HFF-Myc (cell line): ENCODE measurements at regions not wholly inside any gene's neighbourhood (a gene's known extent, or its start where the extent isn't known, plus 50 kb on each side); places are given as distances from the start of the nearest gene placed in this dataset.

Experiments
- DNase-seq: peaks from one replicate; pipeline ENCODE4 v3.0.0-alpha.2; 2011; ENCODE audit warnings: low read depth; ENCODE audit errors: extremely low read depth
- H3K4me3 ChIP-seq: replicated peaks from 2 replicates; pipeline ENCODE4 v1.5.1; 2011; ENCODE audit warnings: low read depth, mild to moderate bottlenecking, control low read depth, low read length
- TF ChIP-seq, protein P1 (sequence below): IDR thresholded peaks from 2 replicates; pipeline ENCODE4 v1.5.1; 2012; ENCODE audit warnings: mild to moderate bottlenecking, low read depth, low read length, control low read depth; ENCODE audit errors: missing control alignments

DNA sequence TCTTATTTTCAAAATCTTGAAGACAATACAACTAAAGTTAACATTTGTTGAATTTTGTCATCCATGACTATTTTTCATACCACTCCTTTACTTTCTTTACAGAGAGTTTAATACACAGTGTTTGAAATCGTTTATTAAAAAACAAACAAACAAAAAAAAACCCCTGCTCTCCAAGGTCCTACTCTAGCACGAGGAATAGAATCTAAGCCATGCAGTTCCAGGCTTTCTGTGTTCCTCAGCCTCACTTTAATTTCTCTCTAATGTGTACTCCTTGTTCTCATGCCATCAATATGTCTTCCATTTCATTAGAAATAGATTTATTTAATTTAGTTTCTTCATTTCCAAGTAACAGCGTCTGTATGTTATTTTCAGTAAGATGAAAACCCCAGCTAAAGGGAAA lies 381.2 kb upstream of the MC4R start:
- no peak overlapping the region for H3K4me3 ChIP-seq
- TF ChIP-seq, protein P1, sequence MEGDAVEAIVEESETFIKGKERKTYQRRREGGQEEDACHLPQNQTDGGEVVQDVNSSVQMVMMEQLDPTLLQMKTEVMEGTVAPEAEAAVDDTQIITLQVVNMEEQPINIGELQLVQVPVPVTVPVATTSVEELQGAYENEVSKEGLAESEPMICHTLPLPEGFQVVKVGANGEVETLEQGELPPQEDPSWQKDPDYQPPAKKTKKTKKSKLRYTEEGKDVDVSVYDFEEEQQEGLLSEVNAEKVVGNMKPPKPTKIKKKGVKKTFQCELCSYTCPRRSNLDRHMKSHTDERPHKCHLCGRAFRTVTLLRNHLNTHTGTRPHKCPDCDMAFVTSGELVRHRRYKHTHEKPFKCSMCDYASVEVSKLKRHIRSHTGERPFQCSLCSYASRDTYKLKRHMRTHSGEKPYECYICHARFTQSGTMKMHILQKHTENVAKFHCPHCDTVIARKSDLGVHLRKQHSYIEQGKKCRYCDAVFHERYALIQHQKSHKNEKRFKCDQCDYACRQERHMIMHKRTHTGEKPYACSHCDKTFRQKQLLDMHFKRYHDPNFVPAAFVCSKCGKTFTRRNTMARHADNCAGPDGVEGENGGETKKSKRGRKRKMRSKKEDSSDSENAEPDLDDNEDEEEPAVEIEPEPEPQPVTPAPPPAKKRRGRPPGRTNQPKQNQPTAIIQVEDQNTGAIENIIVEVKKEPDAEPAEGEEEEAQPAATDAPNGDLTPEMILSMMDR, result no peak
- DNase-seq, result no peak

DNA sequence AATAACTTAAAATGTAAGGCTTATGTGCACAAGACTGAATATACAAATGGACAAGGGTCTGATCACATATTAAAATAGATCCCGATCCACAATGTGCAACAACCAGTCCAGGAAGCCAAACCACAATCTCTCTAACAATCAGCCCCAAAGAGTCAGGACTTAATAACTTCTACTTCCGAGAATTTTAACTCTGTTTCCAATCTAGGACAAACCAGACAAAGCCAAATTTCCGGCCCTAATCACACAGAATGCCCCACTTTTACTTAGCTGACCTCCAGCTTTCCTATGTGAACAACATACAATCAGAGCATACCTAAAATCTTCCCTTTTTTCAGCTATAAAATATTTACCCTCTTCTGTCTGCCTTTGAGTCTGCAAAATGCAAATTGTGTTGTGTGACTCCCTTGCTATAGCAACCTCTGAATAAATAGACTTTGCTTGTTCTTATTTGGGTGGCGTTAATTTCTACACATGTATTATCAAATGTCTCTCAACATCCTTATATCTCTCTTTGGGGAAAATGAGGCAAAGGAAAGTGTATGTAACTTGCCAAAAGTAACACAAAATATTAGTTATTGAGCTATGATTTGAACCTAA lies 381.9 kb upstream of the MC4R start:
- TF ChIP-seq, protein P1, result no peak
- DNase-seq, result no peak

DNA sequence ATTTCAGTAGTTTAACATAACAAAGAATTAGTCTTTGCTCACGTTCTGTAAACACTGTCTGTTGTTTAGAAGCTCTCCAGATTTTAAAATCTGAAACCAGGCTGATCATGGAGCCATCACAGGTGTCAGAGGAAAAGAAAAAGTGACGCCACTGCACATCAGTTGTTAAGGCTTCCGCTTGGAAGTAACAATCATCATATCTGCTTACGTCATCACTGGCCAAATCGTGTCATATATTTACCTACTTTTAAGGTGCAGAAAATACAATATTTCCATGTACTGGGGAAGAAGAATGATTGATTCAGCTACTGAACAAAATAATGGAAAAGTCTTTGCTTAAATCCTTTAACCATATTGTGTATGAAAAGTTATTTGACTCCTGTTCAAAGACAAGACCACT lies 382.6 kb upstream of the MC4R start:
- TF ChIP-seq, protein P1, result no peak
- H3K4me3 ChIP-seq, result no peak overlapping the region
- DNase-seq, result no peak

More for the DNA sequence above, 381.9 kb upstream of the MC4R start:
- no peak overlapping the region for H3K4me3 ChIP-seq

DNA sequence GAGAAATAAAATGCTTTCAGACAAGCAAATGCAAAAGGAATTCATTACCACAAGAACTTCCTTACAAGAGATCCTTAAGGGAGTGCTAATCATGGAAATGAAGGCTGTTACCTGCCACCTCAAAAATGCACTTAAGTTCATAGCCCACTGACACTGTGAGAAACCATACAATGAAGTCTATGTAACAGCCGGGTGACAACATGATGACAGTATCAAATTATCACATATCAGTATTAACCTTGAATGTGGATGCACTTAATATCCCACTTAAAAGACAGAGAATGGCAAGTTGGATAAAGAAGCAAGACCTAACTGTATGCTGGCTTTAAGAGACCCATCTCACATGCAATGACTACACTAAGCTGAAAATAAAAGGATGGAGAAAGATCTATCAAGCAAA lies 403.4 kb upstream of the MC4R start:
- DNase-seq, result no peak
- TF ChIP-seq, protein P1, result no peak
- H3K4me3 ChIP-seq, result no peak overlapping the region

DNA sequence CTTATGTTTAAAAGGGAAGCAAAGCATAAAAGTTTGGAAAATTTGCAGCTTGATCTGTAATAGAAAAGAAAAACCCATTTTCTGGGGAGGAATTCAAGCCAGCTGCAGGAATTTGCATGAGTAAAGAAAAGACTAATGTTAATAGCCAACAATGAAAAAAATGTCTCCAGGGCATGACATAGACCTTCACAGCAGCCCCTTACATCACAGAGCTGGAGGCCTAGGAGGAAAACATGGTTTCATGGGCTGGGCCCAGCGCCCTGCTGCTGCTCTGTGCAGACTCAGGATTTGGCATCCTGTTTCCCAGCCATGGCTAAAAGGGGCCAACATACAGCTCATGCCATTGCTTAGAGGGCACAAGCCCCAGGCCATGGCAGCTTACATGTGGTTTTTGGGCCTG lies 411.6 kb upstream of the MC4R start:
- H3K4me3 ChIP-seq, result no peak overlapping the region
- TF ChIP-seq, protein P1, result no peak

DNA sequence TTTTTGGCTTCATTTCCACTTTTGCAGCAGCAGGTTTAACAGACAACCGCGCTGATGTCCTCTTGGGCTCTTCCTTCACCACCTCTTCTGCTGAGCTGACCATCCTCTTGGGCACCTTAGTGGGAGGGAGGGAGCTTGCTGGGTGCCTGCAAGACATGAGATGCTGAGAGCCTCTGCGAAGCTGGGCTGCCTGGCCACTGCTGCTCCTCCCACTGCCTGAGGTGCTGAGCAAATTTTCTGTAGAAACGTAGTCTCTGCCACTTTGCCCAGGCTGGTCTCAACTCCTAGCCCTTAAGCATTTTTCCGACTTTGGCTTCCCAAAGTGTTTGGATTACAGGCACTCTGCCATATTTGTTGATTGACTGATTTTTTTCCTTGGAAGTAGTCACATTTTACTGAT lies 422.2 kb upstream of the MC4R start:
- TF ChIP-seq, protein P1, result no peak
- H3K4me3 ChIP-seq, result no peak overlapping the region
- DNase-seq, result no peak

More for the DNA sequence above, 411.6 kb upstream of the MC4R start:
- no peak for DNase-seq

DNA sequence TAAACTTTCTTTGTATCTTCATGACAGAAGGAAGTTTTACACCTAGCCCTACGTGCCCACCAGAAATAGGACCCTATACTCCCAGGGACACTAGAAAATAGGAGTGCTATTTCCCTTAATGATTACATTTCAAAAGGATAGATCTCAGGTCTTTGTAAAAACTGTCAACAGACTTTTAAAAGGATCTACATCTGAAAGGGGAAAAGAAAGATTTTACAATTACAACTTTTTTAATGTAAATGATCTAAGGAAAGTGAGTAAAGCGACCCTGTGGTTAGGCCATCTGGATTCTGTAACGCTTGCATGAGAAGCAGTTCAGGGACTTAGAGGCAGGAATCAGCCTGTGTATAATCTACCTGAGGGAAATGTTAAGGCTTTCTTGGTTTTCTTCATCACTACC lies 431.8 kb upstream of the MC4R start:
- TF ChIP-seq, protein P1, result no peak
- no peak for DNase-seq
- no peak overlapping the region for H3K4me3 ChIP-seq
